HG03565 (cell line): ENCODE measurements at regions not wholly inside any gene's neighbourhood (a gene's known extent, or its start where the extent isn't known, plus 50 kb on each side); places are given as distances from the start of the nearest gene placed in this dataset.
"Not testable (repeated sequence)": the region's sequence is repeated elsewhere in the genome, so short reads cannot be mapped to it uniquely, and the experiment has no call there.

Experiments used
- ATAC-seq: cut with Tn5 transposase; IDR thresholded peaks from one replicate; pipeline ENCODE4 v1.9.1; 2021; ENCODE audit warnings: mild to moderate bottlenecking, moderate library complexity; ENCODE audit not compliant: unreplicated experiment

- no peak for ATAC-seq
Observed at GRCh38 chr6:112957536-112957916, 610.4 kb downstream of the RFPL4B start.

- ATAC-seq: not testable (repeated sequence)
Observed at GRCh38 chr6:112960130-112960529, 613.0 kb downstream of the RFPL4B start.

- ATAC-seq: no peak
Observed at GRCh38 chr6:112967974-112968373, 620.8 kb downstream of the RFPL4B start.

- no peak for ATAC-seq
Observed at GRCh38 chr6:112971651-112972050, 624.5 kb downstream of the RFPL4B start.

GRCh38 chr6:112974931-112975330, 627.8 kb downstream of the RFPL4B start:
- ATAC-seq: not testable (repeated sequence)

GRCh38 chr6:112976579-112976978, 629.4 kb downstream of the RFPL4B start:
- not testable (repeated sequence) for ATAC-seq

DNA sequence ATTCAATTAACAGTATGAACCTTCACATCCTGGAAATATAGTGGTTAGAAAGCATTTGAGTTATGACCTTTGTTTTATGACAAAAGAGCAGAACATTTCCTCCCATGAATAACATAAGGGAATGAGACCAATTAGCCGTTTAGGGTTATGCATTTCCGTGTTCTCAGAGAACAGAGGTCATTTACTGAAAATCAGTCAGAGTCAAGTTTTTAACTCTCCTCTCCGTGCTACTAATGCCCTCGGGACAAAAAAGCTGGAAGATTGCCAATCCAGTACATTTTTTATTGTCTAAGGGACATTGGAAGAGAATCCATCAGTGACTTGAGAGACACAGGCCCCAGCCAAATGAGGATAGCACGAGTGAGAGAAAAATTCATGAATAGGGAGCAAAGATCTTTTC, 632.7 kb downstream of the RFPL4B start:
- ATAC-seq: no peak

DNA sequence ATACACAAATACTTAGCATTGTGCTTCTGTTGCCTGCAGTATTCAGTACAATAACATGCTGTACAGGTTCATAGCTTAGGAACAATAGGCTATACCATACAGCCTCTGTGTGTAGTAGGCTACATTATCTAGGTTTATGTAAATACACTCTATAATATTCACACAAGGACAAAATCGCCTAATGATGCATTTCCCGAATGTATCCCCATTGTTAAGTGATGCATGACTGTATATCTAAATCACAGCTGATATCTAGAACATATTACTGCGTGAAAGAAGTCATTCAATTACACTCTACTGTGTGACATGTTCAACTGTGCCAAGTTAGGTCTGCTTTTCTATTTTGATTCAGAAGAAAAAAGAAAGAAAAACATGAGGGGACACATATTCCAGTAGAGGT, 633.5 kb downstream of the RFPL4B start:
- ATAC-seq: no peak

GRCh38 chr6:112983713-112984261, 636.7 kb downstream of the RFPL4B start:
- ATAC-seq: no peak

DNA sequence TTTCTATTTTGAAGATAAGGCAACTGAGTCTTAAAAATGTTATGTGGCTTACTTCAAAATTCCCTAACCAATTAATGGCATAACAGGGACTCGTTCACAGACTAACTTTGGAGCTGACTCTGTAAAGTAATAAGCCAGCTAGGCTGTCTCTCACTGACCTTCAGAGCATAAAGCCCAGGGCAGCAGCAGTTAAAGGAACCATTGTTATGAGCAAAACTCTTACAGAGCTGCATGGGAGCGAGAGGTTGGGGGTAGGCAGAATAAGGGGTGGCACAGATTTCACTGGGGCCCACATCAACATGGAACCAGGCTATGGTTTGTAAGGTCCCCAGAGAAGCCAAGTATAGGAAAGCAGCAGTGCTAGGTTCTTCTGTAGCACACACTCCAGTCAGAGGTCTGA, 637.8 kb downstream of the RFPL4B start:
- no peak for ATAC-seq

DNA sequence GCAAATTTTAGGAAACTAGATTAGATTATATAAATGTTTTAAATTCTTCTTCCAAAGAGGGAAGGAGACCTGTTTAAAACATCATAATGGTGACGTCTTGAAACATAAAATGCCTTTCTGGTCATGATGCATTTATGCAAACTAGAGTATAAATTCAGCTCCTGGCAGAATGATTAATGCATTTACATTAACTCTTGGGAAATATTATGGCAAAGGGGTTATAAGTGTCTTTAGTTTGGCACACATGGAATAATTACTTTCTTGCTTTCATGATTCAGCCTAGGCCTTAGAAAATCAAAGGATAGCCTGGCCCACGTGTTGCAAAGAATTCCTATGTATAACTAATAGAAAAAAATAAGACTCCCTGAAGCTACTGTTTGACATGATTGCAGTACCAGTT, 639.2 kb downstream of the RFPL4B start:
- ATAC-seq: no peak

GRCh38 chr6:112988748-112989147, 641.6 kb downstream of the RFPL4B start:
- ATAC-seq: no peak

- ATAC-seq: no peak
Observed at GRCh38 chr6:112990971-112991370, 643.8 kb downstream of the RFPL4B start.

DNA sequence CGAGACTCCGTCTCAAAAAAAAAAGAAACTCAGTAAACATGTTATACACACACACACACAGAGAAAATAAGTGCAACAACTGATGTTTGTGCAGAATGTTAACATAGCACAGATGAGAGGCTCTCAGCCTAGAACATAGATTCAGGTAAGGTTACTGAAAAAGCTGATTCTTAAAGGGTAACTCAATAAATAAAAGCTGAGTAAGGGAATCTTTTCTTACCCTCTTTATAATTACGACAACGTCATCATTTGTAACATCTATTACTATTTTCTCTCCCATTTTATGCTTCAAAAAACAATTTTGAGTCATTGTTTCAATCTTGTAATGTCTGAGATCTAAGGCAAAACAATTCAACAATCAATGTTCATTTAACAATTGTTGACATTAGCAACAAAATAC, 644.8 kb downstream of the RFPL4B start:
- no peak for ATAC-seq

- no peak for ATAC-seq
Observed at GRCh38 chr6:112997421-112998085, 650.4 kb downstream of the RFPL4B start.

DNA sequence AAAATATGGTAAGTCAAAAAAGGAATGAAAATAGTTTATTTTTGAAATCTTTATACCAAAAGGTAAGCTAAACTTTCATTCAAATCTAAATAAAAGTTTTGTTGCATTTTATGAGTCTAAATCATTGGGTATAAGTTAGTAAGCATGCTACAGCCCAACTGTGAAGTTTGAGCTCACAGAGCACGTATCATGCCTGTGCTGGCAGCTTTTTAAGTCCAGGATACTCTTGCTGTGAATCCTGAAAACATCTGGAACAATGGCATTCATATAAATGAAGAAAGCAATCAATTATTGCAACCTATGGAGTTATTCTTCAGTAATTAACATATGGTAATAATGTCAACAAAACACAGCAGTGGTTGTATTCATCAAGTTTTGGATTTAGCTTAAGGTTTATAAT, 656.9 kb downstream of the RFPL4B start:
- no peak for ATAC-seq

DNA sequence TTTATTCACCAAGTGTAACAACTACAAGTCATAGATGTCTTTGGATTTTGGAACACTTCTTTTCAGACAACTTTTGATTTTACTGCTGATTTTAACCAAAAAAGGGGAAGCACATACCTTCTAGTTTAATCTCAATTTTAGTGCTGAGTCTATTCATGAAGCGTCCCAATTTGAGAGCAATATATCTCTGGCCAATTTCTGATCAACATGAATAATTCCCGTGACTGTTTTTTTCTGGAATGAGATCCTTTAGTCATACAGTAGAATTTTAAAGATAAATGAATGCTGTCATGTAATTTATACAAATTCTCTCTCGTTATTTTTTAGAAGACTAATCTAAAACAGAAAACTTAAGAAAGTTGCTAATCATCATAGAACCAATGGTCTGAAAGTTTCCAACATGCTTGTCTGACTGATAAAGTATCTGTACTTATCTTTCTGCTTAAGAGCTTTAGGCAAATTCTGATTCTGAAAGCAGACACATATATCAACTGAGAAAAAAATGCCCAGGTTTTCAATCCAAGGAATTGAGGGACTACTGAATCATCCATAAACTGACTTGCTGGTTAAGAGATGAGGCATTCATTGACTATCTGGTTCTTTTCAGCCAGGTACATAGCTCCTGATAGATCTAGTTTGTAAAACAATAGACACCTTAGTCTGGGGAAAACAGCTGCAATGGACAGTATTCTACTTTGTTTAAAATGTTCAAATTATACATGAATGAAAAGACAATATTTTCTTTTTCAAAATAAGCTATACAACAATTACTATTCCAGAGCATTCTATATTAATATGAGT, 657.5 kb downstream of the RFPL4B start:
- no peak for ATAC-seq

DNA sequence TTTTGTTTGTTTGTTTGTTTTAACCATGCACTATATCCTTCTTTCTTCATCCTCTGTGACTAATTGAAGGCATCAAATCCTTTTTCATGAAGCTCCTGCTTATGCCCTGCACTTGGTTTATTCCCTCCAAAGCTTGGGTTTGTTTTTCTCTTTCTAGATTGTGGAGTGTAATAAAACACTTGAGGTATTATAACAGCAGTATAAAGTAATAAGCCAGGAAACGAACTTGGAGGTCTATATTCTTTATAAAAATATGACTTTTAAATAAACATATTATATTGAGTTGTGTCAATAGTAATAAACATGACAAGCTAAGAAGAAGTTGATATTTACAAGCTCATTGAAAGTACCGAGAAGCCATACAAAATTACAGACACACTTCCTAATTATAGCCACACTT, 659.4 kb downstream of the RFPL4B start:
- no peak for ATAC-seq

- no peak for ATAC-seq
Observed at GRCh38 chr6:113009682-113010081, 662.6 kb downstream of the RFPL4B start.

DNA sequence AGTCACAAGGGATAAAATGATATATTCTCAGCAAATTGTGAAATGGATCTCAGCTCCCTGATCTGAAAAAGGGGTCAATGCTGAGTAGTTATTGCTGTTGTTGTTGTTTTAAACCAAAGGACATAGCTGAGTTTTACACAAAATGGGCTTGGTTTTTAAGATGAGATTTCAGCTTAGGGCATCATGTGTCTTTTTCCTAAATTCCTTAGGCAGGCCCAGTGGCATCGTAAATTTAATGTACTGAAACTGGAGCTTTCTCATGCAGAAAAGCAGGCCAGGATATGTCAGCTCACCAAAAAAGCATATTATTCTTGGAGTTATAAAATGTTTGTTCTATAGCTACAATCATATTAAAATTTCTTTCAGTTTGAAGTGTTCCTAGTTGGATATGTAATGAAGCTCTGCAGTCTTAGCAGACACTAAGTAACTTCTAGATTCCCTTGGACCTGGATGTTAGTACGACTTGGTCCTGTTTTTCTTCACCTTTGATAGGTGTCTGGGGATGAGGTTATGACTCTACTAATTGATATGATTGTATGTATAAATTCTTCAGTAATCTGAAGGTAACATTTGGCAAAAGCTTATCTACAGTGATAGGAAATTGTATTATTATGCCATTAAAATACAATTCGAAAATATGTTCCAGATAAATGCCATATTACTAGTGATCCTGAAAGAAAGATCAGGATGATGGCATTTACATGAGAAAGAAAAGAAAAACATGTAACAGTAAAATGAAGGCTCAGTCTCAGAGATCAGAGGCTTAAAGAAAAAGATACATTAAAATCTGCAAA, 663.3 kb downstream of the RFPL4B start:
- ATAC-seq: no peak

GRCh38 chr6:113011389-113011788, 664.3 kb downstream of the RFPL4B start:
- no peak for ATAC-seq
